ENCODE measurements at regions not wholly inside any gene's neighbourhood (a gene's known extent, or its start where the extent isn't known, plus 50 kb on each side); places are given as distances from the start of the nearest gene placed in this dataset.
A peak's percentile ranks its signal among the peaks of the same experiment; 100 is the strongest.
"Not testable (repeated sequence)": the region's sequence is repeated elsewhere in the genome, so short reads cannot be mapped to it uniquely, and the experiment has no call there.

DNA sequence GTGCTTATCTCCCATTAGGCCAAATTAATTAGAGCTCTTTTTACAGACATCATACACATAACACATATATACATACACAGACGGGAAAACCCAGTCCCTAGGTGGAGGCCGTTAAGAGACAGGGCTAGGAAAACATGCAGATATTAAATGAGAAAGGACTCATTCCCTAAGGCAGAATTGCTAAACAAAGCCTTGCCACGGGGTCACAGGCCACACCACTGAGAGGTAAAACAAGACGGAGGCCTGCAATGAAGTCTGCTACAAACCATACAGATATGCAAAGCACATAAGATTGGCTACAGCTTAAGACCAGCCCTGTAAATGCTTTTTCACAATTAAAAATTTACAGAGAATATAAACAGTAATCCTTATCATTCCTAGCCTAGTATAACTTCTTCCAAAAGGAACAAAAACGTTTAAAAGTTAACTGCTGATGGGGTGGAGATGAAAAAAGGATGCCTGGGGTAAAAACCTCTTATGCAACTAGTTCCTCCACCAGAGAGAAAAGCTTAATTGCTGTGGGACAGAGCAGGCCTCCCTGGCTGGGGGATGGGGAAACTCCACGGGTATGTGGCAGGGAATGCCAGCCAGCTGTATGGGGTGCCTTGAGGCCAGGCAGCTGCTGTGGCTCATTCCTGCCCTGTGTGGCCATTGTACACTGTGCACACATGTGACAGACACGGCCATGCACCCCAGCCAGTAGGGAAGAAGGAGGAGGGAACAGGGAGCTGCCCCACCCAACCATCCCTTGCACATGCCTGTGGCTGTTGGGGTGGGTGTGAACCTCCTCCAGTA, 481.4 kb upstream of the LMCD1 start:
- DNase-seq, result no peak

DNA sequence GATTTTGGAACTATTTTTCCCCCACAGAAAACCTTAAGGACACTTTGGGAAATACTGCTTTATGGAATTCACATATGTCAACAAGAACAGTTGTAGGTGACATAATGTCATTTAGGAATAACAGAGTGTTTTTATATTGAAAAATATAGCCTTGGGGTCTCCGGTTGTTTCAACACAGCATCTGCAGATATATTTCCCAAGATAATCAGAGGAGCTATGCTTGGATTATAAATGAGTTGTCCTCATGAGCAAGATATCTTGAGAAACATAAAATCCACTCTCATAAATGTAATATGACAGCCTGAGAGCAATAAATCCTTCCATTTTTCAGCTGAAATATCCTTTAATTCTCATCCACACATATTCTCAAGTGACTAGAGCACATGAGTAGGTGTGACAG, 473.7 kb upstream of the LMCD1 start:
- DNase-seq, result no peak

- no peak for DNase-seq
Measured at GRCh38 chr3:8050283-8050682, 451.3 kb upstream of the LMCD1 start.

- peak; percentile 96 for DNase-seq
Measured at GRCh38 chr3:8052659-8053058, 449.0 kb upstream of the LMCD1 start.

DNA sequence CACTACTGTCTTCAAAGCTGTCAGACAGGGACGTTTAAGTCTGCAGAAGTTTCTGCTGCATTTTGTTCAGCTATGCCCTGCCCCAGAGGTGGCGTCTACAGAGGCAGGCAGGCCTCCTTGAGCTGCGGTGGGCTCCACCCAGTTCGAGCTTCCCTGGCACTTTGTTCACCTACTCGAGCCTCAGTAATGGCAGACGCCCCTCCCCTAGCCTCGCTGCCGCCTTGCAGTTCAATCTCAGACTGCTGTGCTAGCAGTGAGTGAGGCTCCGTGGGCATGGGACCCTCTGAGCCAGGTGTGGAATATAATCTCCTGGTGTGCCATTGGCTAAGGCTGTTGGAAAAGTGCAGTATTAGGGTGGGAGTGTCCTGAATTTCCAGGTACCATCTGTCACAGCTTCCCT, 433.5 kb upstream of the LMCD1 start:
- not testable (repeated sequence) for DNase-seq

DNA sequence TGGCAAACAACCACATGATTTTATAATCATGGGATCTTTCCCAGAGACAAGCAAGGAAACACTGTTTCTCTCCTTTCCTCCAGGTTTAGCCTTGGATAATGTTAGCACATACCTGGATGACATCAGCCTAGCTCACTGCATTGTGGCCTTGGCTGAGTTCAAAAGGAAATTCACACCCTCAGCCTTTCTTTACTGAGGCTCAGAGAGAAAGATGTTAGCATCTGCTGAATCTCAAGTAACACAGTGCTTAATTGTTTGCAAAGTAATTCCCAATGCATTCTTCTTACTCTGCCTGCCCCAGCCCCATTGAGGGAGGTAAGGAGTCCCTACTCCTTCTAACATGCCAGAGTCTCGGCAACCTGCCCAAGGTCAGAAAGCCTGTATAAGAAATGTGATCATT, 432.2 kb upstream of the LMCD1 start:
- DNase-seq, result no peak

- DNase-seq, result no peak
Measured at GRCh38 chr3:8070011-8070410, 431.6 kb upstream of the LMCD1 start.

- DNase-seq, result not testable (repeated sequence)
Measured at GRCh38 chr3:8074740-8075139, 426.9 kb upstream of the LMCD1 start.

DNA sequence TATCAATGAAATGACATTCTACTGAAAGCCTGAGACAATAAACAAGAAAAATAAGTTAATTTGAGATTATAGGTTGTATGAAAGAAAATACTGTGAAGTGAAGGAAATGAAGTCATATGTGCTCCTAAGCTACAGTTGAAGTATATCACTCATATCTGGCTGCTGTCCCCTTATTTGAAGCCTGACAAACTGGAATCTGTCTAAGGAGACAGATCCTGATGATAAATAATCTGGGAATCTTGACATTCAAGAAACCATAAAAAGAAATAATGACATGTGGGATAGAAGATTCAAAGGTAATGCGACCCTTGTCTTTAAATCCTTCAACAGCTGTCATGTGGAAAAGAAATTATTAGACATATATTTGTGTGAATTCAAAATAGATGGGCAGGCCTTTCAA, 424.5 kb upstream of the LMCD1 start:
- no peak for DNase-seq

- no peak for DNase-seq
Measured at GRCh38 chr3:8080464-8080863, 421.2 kb upstream of the LMCD1 start.

- no peak for DNase-seq
Measured at GRCh38 chr3:8085498-8085897, 416.1 kb upstream of the LMCD1 start.

DNA sequence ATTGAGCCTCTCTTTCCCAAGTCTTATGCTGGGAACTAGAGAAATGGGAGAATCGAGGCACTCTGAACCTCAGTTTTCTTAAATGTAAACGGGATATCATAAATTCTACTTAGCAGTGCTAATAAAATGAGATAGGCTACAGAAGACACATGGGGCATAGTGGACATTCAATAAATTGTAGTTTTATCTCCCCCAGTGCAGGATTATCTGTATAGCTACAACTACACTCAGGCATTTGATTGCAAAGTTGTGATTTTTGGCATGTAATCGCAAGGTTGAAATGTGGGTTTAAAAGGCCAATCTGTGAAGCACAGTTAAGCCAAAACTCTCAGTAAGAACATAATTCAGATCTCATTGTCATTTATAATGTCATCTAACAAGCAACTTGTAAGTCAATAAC, 413.7 kb upstream of the LMCD1 start:
- no peak for DNase-seq

- DNase-seq, result no peak
Measured at GRCh38 chr3:8094415-8094814, 407.2 kb upstream of the LMCD1 start.

GRCh38 chr3:8095724-8096123, 405.9 kb upstream of the LMCD1 start:
- no peak for DNase-seq

GRCh38 chr3:8097690-8098089, 403.9 kb upstream of the LMCD1 start:
- no peak for DNase-seq

- no peak for DNase-seq
Measured at GRCh38 chr3:8103954-8104353, 397.7 kb upstream of the LMCD1 start.

DNA sequence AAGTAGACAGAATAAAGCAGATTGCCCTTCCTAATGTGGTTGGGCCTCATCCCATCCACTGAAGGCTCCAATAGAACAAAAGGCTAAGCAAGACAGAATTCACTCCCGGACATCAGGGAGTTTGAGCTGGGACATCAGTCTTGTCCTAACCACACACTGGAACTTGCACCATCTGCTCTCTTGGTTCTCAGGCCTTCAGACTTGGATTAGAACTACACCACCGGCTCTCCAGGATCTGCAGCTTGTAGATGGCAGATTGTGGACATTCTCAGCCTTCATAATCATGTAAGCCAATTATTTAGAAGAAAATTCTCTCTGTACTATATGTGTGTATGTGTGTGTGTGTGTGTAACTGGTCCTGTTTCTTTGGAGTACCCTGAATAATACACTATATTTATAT, 394.7 kb upstream of the LMCD1 start:
- no peak for DNase-seq

- DNase-seq, result peak; percentile 40
Measured at GRCh38 chr3:8110966-8111798, 390.4 kb upstream of the LMCD1 start.

GRCh38 chr3:8112587-8112986, 389.0 kb upstream of the LMCD1 start:
- no peak for DNase-seq

GRCh38 chr3:8113626-8114025, 388.0 kb upstream of the LMCD1 start:
- no peak for DNase-seq

DNA sequence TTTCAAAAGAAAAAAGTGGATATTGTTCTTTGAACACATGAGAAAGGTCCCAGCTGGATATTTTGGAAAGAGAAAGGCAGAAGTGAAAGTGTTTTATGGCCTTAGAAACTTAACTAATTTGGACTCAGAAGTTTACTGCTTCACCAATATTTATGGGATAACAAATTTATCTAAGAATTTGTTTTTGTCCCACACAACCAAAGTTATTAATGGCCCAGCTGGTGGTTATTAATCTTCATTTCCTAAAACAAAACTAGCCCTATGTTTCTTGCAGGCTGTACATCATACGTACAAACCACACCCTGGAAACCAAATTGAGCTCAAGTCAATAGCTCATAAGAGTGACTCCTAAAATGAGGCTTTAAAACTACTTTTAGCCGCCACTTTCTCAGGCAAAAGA, 372.9 kb upstream of the LMCD1 start:
- DNase-seq, result no peak

GRCh38 chr3:8136553-8136952, 365.1 kb upstream of the LMCD1 start:
- no peak for DNase-seq

DNA sequence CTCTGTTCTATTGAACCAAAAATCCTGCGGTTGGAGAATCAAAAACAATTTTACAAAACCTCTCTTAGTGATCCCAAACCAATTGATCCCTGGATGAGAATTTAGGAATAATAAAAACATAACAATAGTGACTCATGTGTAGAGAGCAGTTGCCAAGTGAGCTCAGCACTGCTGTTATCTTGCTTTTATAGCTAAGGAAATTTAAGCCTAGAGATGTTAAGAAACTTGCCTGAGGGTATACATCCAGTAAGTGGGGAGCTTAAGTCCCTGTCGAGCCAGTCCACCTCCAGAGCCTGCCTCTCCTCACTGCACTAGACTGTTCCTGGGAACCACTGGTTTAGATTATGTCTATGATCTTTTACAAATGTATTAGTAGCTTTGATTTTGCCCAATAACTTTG, 358.4 kb upstream of the LMCD1 start:
- DNase-seq, result no peak

DNA sequence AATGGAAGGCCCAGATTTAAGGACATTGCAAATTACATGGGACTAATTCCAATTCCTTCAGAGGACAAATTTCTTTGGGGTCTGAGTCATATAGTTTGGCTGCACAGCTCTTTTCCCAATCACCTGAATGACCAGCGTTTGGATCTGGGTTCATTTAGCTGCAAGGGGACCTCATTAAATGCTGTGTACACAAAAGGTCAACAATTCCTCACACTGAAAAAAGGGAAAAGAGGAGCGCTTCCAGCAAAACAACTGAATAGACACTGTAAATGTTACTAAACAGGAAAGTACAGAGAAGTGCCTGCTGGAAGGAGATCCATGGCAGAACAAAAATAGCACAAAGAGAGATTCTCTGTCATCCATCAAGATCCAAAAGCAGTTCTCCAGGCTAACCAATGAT, 356.0 kb upstream of the LMCD1 start:
- DNase-seq, result no peak

Measured in NCI-H524 treated with DMSO at 0.1 percent for 48 hours (cell line).